ENCODE measurements at regions not wholly inside any gene's neighbourhood (a gene's known extent, or its start where the extent isn't known, plus 50 kb on each side); places are given as distances from the start of the nearest gene placed in this dataset.
"Not testable (repeated sequence)": the region's sequence is repeated elsewhere in the genome, so short reads cannot be mapped to it uniquely, and the experiment has no call there.

GRCh38 chr16:8047736-8048135, 542.6 kb downstream of the TMEM114 start:
- DNase-seq, result no peak

- DNase-seq, result no peak
Observed at GRCh38 chr16:8044796-8045195, 545.5 kb downstream of the TMEM114 start.

- no peak for DNase-seq
Observed at GRCh38 chr16:8032406-8032805, 557.9 kb downstream of the TMEM114 start.

- DNase-seq, result not testable (repeated sequence)
Observed at GRCh38 chr16:8030004-8030403, 560.3 kb downstream of the TMEM114 start.

GRCh38 chr16:8026450-8026849, 563.9 kb downstream of the TMEM114 start:
- DNase-seq, result no peak

- DNase-seq, result no peak
Observed at GRCh38 chr16:8023326-8023725, 567.0 kb downstream of the TMEM114 start.

GRCh38 chr16:8005096-8005860, 585.0 kb downstream of the TMEM114 start:
- DNase-seq, result no peak

GRCh38 chr16:7998789-7999453, 591.4 kb downstream of the TMEM114 start:
- DNase-seq, result no peak

- no peak for DNase-seq
Observed at GRCh38 chr16:7997966-7998365, 592.3 kb downstream of the TMEM114 start.

GRCh38 chr16:7992616-7993015, 597.7 kb downstream of the TMEM114 start:
- DNase-seq, result no peak

GRCh38 chr16:7990626-7991260, 599.6 kb downstream of the TMEM114 start:
- peak; percentile 22 for DNase-seq

GRCh38 chr16:7983676-7984075, 606.6 kb downstream of the TMEM114 start:
- no peak for DNase-seq

- DNase-seq, result no peak
Observed at GRCh38 chr16:7980133-7980483, 610.2 kb downstream of the TMEM114 start.

- DNase-seq, result no peak
Observed at GRCh38 chr16:7979448-7980132, 610.7 kb downstream of the TMEM114 start.

GRCh38 chr16:7976563-7976962, 613.7 kb downstream of the TMEM114 start:
- DNase-seq, result no peak

GRCh38 chr16:7976125-7976524, 614.2 kb downstream of the TMEM114 start:
- DNase-seq, result no peak

- peak; percentile 2 for DNase-seq
Observed at GRCh38 chr16:7967996-7968509, 622.3 kb downstream of the TMEM114 start.

- no peak for DNase-seq
Observed at GRCh38 chr16:7964744-7965143, 625.6 kb downstream of the TMEM114 start.

GRCh38 chr16:7964167-7964566, 626.1 kb downstream of the TMEM114 start:
- no peak for DNase-seq

- DNase-seq, result no peak
Observed at GRCh38 chr16:7962091-7962879, 628.0 kb downstream of the TMEM114 start.

- no peak for DNase-seq
Observed at GRCh38 chr16:7957151-7957550, 624.5 kb downstream of the RBFOX1 start.

- DNase-seq, result no peak
Observed at GRCh38 chr16:7953360-7953759, 620.7 kb downstream of the RBFOX1 start.
